DMS53 (cell line): ENCODE measurements at regions not wholly inside any gene's neighbourhood (a gene's known extent, or its start where the extent isn't known, plus 50 kb on each side); places are given as distances from the start of the nearest gene placed in this dataset.
"Not testable (repeated sequence)": the region's sequence is repeated elsewhere in the genome, so short reads cannot be mapped to it uniquely, and the experiment has no call there.

Experiments
- DNase-seq: peaks from one replicate; lab custom pipeline; 2025; lab: John Stamatoyannopoulos, UW

GRCh38 chr11:116698080-116698479 is 74.7 kb downstream of the BUD13 start:
- DNase-seq, result no peak

- no peak for DNase-seq
Measured at GRCh38 chr11:116697639-116698038, 75.1 kb downstream of the BUD13 start.

- peak; percentile 63 for DNase-seq
Measured at GRCh38 chr11:116697011-116697410, 75.8 kb downstream of the BUD13 start.

- DNase-seq, result no peak
Measured at GRCh38 chr11:116696381-116696941, 76.3 kb downstream of the BUD13 start.

GRCh38 chr11:116695657-116696254 is 77.0 kb downstream of the BUD13 start:
- DNase-seq, result no peak

- no peak for DNase-seq
Measured at GRCh38 chr11:116694815-116695590, 77.8 kb downstream of the BUD13 start.

GRCh38 chr11:116694349-116694725 is 78.5 kb downstream of the BUD13 start:
- no peak for DNase-seq

- no peak for DNase-seq
Measured at GRCh38 chr11:116693593-116694348, 79.0 kb downstream of the BUD13 start.

- no peak for DNase-seq
Measured at GRCh38 chr11:116693102-116693570, 79.7 kb downstream of the BUD13 start.

GRCh38 chr11:116692318-116693101 is 80.3 kb downstream of the BUD13 start:
- no peak for DNase-seq

- peak; percentile 68 for DNase-seq
Measured at GRCh38 chr11:116691771-116692177, 81.0 kb downstream of the BUD13 start.

GRCh38 chr11:116690611-116691010 is 82.2 kb downstream of the BUD13 start:
- no peak for DNase-seq

- no peak for DNase-seq
Measured at GRCh38 chr11:116689413-116690127, 83.2 kb downstream of the BUD13 start.

GRCh38 chr11:116688202-116688540 is 84.6 kb downstream of the BUD13 start:
- no peak for DNase-seq

- DNase-seq, result no peak
Measured at GRCh38 chr11:116687458-116688201, 85.2 kb downstream of the BUD13 start.

- no peak for DNase-seq
Measured at GRCh38 chr11:116686866-116687265, 85.9 kb downstream of the BUD13 start.

GRCh38 chr11:116683982-116684381 is 88.8 kb downstream of the BUD13 start:
- DNase-seq, result no peak

- no peak for DNase-seq
Measured at GRCh38 chr11:116680349-116681125, 92.2 kb downstream of the BUD13 start.

GRCh38 chr11:116678887-116679286 is 93.9 kb downstream of the BUD13 start:
- no peak for DNase-seq

- not testable (repeated sequence) for DNase-seq
Measured at GRCh38 chr11:116667318-116667717, 105.5 kb downstream of the BUD13 start.
